CD4-positive, alpha-beta T cell treated with Interferon alpha-2 for 1 hour (primary cell): ENCODE measurements at regions not wholly inside any gene's neighbourhood (a gene's known extent, or its start where the extent isn't known, plus 50 kb on each side); places are given as distances from the start of the nearest gene placed in this dataset.

Experiments used
- DNase-seq, 2 donors: peaks; one replicate each; pipeline ENCODE4 v3.0.0-alpha.2; 2020 to 2022

- DNase-seq: no peak
Measured at GRCh38 chr7:156148547-156148946, 336.3 kb upstream of the SHH start.

DNA sequence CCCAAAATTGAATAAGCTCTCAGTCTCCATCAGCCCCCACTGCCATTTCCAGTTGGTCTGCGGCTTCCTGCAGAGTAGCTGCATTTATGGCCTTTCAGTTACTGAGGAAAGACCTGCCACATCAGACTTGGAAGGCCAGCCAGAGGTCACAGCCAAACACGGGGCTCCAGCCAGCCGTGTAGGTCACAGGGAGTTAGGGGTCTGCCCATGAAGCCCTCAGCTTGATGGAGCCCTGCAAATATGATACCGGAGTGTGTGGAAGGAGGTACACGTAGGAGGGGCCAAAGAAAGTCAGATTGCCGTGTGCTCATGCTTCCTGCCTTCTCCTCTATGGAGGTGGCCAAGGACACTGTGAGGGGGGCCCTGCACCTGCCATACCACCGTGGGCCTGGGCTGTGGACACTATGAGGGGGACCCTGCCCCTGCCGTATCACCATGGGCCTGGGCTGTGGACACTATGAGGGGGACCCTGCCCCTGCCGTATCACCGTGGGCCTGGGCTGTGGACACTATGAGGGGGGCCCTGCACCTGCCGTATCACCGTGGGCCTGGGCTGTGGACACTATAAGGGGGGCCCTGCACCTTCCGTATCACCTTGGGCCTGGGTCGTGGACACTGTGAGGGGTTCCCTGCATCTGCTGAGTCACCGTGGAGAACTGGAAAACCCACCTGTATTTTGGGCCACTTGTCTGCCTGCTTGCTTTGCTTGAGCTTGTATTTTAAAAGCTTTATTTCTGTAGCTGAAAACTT, 335.7 kb upstream of the SHH start:
- no peak for DNase-seq

- no peak for DNase-seq
Measured at GRCh38 chr7:156147104-156147503, 334.8 kb upstream of the SHH start.

DNA sequence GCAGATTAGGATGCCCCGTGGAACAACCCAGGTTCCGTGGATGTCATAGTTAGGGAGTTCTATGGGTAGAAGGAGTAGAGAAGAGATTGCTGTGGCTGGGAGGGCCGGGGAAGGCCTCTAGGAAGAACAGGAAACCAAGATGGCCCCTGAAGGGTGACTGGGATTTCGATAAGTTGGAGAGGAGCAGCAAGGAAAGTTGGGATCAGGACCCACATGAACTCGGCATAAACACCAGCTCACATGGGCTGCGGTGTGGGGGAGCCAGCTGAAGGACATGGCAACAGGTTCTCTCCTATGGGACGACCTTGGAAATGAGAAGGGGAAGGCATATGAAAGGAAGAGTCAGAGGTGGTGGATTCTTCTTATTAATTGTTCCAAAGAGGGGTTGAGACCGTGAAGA, 333.7 kb upstream of the SHH start:
- no peak for DNase-seq

DNA sequence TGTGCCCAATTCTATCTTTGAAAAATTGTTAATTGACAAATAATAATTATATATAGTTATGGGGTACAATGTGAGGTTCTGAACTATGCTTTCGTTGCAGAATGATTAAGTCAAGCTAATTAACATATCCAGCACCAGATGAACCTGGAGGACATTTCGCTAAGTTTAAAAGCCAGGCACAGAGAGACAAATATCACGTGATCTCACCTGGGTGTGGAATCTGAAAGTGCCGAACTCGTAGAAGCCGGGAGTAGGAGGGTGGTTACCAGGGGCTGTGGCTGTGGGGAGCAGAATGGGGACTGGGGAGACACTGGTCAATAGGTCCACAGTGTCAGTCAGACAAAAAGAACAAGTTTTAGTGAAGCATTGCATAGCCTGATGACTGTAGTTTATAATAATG, 332.9 kb upstream of the SHH start:
- no peak for DNase-seq

GRCh38 chr7:156143683-156144082, 331.4 kb upstream of the SHH start:
- DNase-seq: no peak

- DNase-seq: no peak
Measured at GRCh38 chr7:156143158-156143557, 330.9 kb upstream of the SHH start.

DNA sequence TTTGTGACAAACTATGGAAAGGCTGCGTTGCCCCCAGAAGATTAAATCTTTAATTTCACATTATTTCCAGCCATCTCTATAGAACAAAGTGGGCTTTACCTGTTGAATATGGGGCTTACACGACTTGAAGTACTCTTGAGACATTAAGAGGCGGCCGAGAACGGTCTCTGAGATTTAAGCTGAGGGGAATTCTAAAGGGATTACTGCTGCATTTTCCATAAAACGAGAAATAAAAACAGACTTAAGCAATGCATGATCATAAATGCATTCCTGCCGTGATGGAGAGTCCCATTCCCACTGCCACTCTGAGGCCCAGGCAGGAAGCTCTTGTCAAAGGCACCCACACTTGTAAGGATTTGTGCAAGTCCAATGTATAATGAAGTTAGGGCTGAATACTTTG, 329.7 kb upstream of the SHH start:
- DNase-seq: no peak

DNA sequence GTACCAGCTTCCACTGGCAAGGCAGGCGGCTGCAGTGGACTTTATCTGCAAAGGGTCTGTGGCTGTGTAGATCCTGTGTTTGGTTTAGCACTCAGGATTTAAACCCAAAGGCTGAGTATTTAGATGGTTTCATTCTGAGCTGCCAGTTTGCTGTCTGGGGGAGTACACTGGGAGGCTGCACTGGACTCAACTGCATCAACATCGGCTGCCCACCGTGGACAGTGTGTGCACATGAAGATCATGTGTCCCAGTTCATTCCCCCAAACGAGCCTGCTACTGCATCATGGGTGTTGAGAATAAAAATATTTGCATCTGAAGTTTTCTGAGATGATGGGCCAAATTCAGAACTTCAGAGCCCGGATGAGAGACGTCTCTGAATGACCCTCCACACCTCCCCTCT, 328.6 kb upstream of the SHH start:
- DNase-seq: no peak

- DNase-seq: no peak
Measured at GRCh38 chr7:156140447-156140846, 328.2 kb upstream of the SHH start.

GRCh38 chr7:156139633-156140032, 327.4 kb upstream of the SHH start:
- DNase-seq: no peak

- DNase-seq: no peak
Measured at GRCh38 chr7:156139112-156139511, 326.8 kb upstream of the SHH start.

GRCh38 chr7:156131881-156132280, 319.6 kb upstream of the SHH start:
- DNase-seq: no peak

GRCh38 chr7:156129522-156129921, 317.3 kb upstream of the SHH start:
- no peak for DNase-seq

GRCh38 chr7:156128496-156128895, 316.2 kb upstream of the SHH start:
- no peak for DNase-seq

DNA sequence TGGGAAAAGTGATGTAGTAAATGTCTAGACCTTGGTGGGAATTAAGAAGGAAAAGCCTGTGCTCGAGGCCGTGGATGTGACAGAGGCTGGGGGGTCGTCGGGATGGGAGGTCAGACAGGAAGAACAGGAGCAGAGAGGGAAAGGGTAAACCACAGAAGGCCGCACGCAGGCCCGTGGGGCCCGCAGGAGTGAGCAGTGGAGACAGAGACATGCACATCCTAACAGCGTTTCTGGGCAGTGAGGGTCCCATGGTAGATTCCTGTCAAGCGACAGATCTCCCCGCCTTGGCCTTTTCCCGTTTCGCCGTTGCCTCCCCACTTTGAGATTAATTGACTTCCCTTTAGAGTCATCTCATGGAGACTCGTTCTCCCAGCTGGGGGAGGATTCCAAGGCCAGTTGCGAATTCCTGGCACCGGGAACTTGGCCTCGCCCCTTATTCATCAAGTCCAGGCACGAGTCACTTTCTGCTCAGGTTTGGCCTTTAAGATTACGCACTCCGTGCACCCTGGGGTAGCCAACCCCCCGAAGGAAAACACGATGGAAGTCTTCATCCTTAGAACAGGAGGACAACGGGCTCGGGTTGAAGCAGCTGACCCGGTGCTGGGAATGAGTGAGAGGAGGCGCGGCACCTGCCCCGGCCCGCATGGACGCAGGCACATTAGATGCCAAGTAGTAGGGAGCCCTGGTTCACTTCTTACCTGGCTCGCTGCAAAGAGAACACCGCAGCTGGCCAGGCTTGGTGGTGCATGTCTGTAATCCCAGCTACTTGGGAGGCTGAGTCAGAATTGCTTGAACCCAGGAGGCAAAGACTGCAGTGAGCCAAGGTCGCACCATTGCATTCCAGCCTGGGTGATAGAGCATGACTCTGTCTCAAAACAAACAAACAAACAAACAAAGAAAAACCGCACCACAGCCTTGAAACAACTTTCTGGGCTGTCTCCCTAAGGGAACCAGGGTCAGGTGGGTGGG, 315.2 kb upstream of the SHH start:
- DNase-seq: no peak

- no peak for DNase-seq
Measured at GRCh38 chr7:156125841-156126730, 313.8 kb upstream of the SHH start.

- DNase-seq: no peak
Measured at GRCh38 chr7:156124356-156124755, 312.1 kb upstream of the SHH start.

DNA sequence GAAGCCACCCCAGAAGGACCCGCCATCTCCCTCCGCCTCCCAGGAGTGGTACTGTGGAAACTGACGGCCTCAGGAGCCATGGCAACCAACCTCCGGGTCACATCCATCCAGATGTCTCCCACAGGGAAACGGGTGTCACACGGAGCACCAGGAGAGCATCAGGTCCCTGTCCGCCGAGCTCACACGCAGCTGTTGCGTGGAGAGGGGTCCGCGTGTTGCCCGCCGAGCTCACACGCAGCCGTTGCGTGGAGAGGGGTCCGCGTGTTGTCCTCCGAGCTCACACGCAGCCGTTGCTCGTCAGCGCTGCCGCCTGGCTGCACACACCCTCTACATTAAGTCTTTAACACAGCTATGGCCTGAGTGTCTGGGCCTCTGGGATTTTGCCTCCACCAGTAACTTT, 311.1 kb upstream of the SHH start:
- no peak for DNase-seq

DNA sequence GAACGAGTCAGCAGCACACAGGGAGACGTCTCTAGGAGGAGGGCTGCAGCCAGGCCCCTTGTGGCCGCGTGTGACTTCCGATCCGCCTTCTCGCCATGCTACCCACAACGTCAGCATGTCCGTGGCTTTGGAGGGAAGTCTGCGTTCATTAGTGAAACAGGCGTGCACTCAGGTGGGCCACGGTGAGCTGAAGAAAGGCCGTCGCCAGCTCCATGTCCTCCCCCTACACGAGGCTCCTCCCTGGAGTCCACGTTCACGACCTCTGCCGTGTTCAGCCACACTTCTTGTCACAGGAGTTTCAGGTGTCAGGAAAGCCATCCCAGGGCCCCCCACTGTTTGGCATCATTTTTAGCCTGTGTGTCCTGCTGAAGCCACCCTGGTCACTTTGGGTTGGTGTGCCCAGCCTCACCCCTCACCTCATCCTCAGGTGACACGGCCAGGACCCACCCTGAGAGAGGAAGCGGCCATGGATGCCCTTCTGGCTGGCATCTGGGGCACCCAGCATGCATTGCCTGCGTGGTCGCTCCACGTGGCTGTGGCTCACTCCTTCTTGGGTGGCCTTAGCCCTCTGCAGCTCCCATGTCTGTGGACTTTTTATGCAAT, 310.6 kb upstream of the SHH start:
- DNase-seq: no peak

DNA sequence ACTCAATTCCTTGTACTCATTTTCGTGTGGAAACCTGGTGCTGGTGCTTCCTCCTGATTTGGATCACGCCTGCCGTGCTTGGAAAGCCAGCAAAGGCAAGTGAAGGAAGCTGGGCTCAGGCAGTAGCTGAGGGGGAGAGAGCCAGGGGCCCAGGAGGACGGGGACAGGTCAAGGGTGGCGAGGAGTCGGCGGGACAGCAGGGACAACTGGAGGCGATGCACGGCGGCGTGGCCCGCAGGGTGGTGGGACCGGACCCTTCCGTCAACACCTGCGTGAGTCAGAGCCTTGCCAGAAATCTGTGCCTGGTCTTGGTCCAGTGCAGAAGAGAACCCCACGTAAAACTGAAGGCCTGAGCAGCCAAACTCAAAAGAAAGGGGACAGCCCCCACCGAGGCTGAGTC, 309.7 kb upstream of the SHH start:
- no peak for DNase-seq

DNA sequence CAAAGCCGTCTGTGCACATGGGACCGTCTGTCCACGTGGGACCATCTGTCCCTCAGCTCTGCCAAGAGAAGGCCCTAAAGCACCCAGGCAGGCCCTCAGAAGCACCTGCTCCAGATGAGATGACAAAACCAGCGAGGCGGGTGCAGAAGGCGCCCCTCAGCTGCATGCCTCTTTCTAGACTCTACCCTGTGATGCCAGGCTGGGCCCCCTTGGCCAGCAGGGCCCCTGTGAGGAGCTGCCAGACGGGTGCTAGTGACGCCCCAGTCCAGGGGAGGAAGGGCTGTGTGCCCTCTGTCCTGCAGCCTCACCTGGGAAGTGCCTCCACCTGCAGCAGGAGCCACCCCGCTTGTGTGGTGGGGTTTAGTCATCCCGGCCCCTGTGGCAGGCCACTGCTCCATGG, 309.2 kb upstream of the SHH start:
- DNase-seq: no peak

DNA sequence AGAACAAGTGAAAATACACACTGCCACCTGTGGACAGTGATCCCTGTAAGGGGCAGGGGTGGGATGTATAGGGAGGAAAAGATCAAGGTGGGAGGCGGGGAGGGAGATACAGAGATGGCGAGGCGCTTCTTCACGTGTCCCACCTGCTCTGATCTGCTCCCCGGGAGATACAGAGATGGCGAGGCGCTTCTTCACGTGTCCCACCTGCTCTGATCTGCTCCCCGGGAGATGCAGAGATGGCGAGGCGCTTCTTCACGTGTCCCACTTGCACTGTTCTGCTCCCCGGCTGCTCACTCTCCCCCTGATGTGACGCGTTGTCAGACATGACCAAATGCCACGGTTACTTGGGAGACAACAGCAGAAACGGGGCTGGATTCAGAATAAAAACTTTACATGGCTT, 308.3 kb upstream of the SHH start:
- no peak for DNase-seq
